ENCODE measurements at regions not wholly inside any gene's neighbourhood (a gene's known extent, or its start where the extent isn't known, plus 50 kb on each side); places are given as distances from the start of the nearest gene placed in this dataset.

DNA sequence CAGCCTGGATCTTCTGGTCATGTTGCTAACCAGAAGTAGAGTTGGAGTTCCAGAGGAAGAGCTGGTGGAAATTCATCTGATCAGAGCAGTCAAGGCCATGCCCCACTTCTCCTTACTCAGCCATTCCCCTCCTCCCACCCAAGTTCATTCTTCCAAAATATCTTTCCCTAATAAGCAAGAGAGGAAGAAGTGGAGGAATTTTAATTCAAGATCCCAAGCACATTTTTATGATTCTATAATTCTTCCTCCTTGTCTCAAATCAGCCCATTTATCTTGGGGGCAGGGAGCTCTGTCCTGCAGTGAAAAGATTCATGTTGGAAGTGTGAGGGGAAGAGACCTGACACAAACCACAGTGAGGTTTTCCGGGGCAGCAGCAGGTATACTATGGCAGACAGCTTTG lies 85.0 kb upstream of the GALNT15 start:
- TF ChIP-seq SUZ12 (IDR thresholded peaks at IDR 0.05; ENCODE audit: extremely low read depth, insufficient read depth, insufficient read length), result no peak
- no peak for TF ChIP-seq ZNF274 (IDR thresholded peaks at IDR 0.05; ENCODE audit: low read depth, low read length)
- no peak for TF ChIP-seq YY1 (IDR thresholded peaks at IDR 0.05; ENCODE audit: insufficient read depth, insufficient read length)

DNA sequence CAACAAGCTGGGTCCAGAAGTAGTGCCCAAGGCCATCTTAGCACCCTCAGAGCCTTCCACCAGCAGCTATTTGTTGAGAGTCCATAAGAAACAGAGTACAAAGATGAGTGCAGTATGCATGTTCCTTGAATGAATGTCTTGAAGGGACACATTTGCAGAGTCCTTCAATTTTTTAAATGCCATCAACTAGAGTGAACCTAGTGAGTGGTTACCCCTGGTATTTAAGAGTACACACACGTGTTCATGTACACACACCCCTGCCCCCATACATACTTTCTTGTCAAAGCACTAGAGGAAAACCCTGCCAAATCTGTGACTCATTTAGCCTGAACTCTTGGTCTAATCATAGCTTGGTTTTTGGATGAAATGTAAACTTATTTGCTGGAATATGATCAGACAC lies 84.5 kb upstream of the GALNT15 start:
- no peak overlapping the region for H3K9ac ChIP-seq (ENCODE audit: insufficient read length, low read depth)
- H3K9me3 ChIP-seq (ENCODE audit: insufficient read depth, low read length), result no peaks in the 10 kb centered on the region
- DNase-seq (ENCODE audit: low read depth, low spot score), result no peak
- TF ChIP-seq SUZ12 (IDR thresholded peaks at IDR 0.05; ENCODE audit: extremely low read depth, insufficient read depth, insufficient read length) (no peak), YY1 (IDR thresholded peaks at IDR 0.05; ENCODE audit: insufficient read depth, insufficient read length) (no peak), ZNF274 (IDR thresholded peaks at IDR 0.05; ENCODE audit: low read depth, low read length) (no peak)
- H3K4me3 ChIP-seq (ENCODE audit: insufficient read length, low read depth), result no peak overlapping the region
- H3K4me1 ChIP-seq (ENCODE audit: insufficient read depth, insufficient read length), result no peaks in the 10 kb centered on the region
- H3K27me3 ChIP-seq (ENCODE audit: insufficient read depth, insufficient read length), result no peaks in the 10 kb centered on the region
- H3K36me3 ChIP-seq (ENCODE audit: insufficient read depth, insufficient read length, low read length), result no peaks in the 10 kb centered on the region

More for the DNA sequence above, 85.0 kb upstream of the GALNT15 start:
- Histone ChIP-seq H3K4me3 (ENCODE audit: insufficient read length, low read depth) (no peak overlapping the region), H3K9me3 (ENCODE audit: insufficient read depth, low read length) (no peaks in the 10 kb centered on the region), H3K4me1 (ENCODE audit: insufficient read depth, insufficient read length) (no peaks in the 10 kb centered on the region), H3K36me3 (ENCODE audit: insufficient read depth, insufficient read length, low read length) (no peaks in the 10 kb centered on the region), H3K27me3 (ENCODE audit: insufficient read depth, insufficient read length) (no peaks in the 10 kb centered on the region), H3K9ac (ENCODE audit: insufficient read length, low read depth) (no peak overlapping the region)
- no peak for DNase-seq (ENCODE audit: low read depth, low spot score)

DNA sequence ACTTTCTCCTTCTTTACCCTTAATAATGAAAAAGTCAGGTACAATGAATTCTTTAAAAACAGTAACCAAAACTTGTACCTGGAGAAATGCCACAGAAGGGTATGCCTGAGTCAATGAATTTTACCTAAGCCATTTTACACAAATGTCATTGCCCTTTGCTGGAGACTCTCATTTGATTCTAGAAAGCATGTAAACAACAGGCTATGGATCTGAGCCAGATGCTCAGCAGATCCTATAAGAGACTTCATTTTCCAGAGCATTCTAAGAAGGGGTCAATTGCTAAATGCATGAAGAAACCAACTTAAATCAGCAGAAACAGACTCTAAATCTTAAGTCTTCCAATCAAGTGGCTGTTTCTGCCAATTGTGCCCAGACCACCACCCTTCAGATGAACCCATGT lies 83.8 kb upstream of the GALNT15 start:
- DNase-seq (ENCODE audit: low read depth, low spot score), result no peak
- Histone ChIP-seq H3K4me3 (ENCODE audit: insufficient read length, low read depth) (no peak overlapping the region), H3K9ac (ENCODE audit: insufficient read length, low read depth) (no peak overlapping the region), H3K27me3 (ENCODE audit: insufficient read depth, insufficient read length) (no peaks in the 10 kb centered on the region), H3K36me3 (ENCODE audit: insufficient read depth, insufficient read length, low read length) (no peaks in the 10 kb centered on the region), H3K4me1 (ENCODE audit: insufficient read depth, insufficient read length) (no peaks in the 10 kb centered on the region), H3K9me3 (ENCODE audit: insufficient read depth, low read length) (no peaks in the 10 kb centered on the region)
- no peak for TF ChIP-seq ZNF274 (IDR thresholded peaks at IDR 0.05; ENCODE audit: low read depth, low read length)

DNA sequence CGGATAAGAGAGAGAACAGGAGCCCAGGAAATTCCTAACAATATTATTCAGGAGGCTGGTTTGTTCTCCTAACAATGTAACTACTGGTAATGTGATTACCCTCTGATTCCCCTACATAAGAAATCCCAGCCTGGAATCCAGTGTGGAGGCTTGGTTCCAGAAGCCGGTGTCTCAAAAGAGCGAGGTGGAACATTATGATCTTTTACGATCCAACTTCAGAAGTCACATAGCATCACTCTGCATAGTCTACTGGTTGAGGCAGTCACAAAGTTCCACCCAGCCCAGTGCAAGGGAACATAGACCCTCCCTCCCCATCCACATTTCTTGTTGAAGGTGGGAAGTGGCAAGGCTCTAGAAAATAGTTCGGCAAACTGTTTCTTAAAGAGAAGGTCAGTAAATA lies 81.6 kb upstream of the GALNT15 start:
- Histone ChIP-seq H3K4me1 (ENCODE audit: insufficient read depth, insufficient read length) (no peaks in the 10 kb centered on the region), H3K9me3 (ENCODE audit: insufficient read depth, low read length) (no peaks in the 10 kb centered on the region), H3K36me3 (ENCODE audit: insufficient read depth, insufficient read length, low read length) (no peaks in the 10 kb centered on the region), H3K4me3 (ENCODE audit: insufficient read length, low read depth) (no peak overlapping the region), H3K9ac (ENCODE audit: insufficient read length, low read depth) (no peak overlapping the region), H3K27me3 (ENCODE audit: insufficient read depth, insufficient read length) (no peaks in the 10 kb centered on the region)
- TF ChIP-seq SUZ12 (IDR thresholded peaks at IDR 0.05; ENCODE audit: extremely low read depth, insufficient read depth, insufficient read length) (no peak), YY1 (IDR thresholded peaks at IDR 0.05; ENCODE audit: insufficient read depth, insufficient read length) (no peak), ZNF274 (IDR thresholded peaks at IDR 0.05; ENCODE audit: low read depth, low read length) (no peak)
- DNase-seq (ENCODE audit: low read depth, low spot score), result no peak

DNA sequence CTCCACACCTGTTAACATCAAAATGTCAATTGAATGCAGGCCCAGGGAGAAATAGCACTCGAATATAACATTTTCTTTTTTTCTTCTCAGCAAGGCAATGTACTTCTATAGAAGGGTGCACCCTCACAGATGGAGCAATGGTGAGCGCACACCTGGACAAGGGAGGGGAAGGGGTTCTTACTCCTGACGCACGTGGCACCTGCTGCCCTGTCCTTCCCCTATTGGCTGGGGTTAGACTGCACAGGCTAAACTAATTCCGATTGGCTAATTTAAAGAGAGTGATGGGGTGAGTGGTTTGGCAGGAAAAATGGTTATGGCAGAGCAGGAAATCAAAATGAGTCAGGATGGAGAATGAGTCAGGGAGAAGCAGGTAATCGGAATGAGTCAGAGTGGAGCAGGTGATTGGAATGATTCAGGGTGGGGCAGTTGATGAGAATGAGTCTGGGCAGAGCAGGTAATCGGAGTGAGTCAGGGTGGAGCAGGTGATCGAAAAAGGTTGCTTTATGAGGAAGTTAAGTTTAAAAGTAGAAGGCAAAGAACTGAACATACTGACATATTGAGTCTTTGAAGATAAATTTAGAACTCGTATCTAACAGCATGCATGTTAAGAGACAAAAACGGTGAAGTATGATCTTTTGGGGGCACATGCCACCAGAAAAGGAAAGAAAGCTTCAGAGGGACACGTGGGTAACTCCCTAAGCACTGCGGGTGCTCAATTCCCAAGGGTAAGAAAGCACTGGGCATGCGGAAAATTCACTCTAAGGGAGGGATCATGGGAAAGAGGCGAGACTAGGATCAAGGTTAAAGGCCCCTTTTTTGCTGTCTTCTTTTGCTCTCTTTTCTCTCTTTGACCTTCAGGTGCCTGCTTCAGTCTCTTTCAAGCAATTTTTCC lies 72.9 kb upstream of the GALNT15 start:
- Histone ChIP-seq H3K9ac (ENCODE audit: insufficient read length, low read depth) (no peak overlapping the region), H3K4me1 (ENCODE audit: insufficient read depth, insufficient read length) (no peaks in the 10 kb centered on the region), H3K4me3 (ENCODE audit: insufficient read length, low read depth) (no peak overlapping the region), H3K9me3 (ENCODE audit: insufficient read depth, low read length) (no peaks in the 10 kb centered on the region), H3K27me3 (ENCODE audit: insufficient read depth, insufficient read length) (no peaks in the 10 kb centered on the region), H3K36me3 (ENCODE audit: insufficient read depth, insufficient read length, low read length) (no peaks in the 10 kb centered on the region)
- DNase-seq (ENCODE audit: low read depth, low spot score), result no peak
- TF ChIP-seq YY1 (IDR thresholded peaks at IDR 0.05; ENCODE audit: insufficient read depth, insufficient read length) (no peak), SUZ12 (IDR thresholded peaks at IDR 0.05; ENCODE audit: extremely low read depth, insufficient read depth, insufficient read length) (no peak), ZNF274 (IDR thresholded peaks at IDR 0.05; ENCODE audit: low read depth, low read length) (no peak)

DNA sequence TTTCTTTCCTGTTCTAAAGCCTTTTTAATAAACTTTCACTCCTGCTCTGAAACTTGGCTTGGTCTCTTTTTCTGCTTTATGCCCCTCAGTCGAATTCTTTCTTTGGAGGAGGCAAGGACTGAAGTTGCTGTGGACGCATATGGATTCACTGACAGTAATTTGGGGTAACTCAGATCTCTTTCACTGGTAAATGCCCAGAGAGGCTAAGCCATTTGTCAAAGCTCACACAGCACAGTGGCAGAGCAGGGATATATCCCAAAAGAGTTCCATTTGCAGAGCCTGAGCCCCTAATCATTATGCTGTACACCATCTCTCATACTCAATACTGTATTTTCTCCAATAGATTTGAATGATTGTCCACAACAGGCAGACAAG lies 72.3 kb upstream of the GALNT15 start:
- Histone ChIP-seq H3K4me3 (ENCODE audit: insufficient read length, low read depth) (no peak overlapping the region), H3K27me3 (ENCODE audit: insufficient read depth, insufficient read length) (no peaks in the 10 kb centered on the region), H3K9me3 (ENCODE audit: insufficient read depth, low read length) (no peaks in the 10 kb centered on the region), H3K4me1 (ENCODE audit: insufficient read depth, insufficient read length) (no peaks in the 10 kb centered on the region), H3K9ac (ENCODE audit: insufficient read length, low read depth) (no peak overlapping the region), H3K36me3 (ENCODE audit: insufficient read depth, insufficient read length, low read length) (no peaks in the 10 kb centered on the region)
- no peak for DNase-seq (ENCODE audit: low read depth, low spot score)
- TF ChIP-seq SUZ12 (IDR thresholded peaks at IDR 0.05; ENCODE audit: extremely low read depth, insufficient read depth, insufficient read length), result no peak
- TF ChIP-seq YY1 (IDR thresholded peaks at IDR 0.05; ENCODE audit: insufficient read depth, insufficient read length), result no peak
- no peak for TF ChIP-seq ZNF274 (IDR thresholded peaks at IDR 0.05; ENCODE audit: low read depth, low read length)

DNA sequence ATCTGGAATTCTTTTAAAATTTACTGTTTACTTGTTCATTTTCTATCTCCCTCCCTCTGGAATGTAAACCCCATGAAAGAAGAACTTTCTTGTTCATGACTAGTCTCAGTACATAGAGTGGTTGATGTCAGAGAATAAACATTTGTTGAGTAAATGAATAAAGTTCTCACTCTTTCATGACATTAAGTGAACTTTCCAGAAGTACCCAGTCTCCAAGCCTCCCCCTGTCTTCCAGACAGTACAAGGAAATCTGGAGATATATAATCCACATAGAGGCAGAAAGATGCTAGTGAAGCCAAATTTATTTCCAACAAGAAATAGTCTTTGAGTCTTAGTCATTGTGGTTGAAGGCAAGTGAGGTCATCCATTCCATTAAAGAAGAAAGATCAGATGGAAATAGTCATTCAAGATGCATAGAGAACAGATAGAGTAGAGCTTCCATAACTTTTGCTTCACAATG lies 71.5 kb upstream of the GALNT15 start:
- TF ChIP-seq YY1 (IDR thresholded peaks at IDR 0.05; ENCODE audit: insufficient read depth, insufficient read length) (no peak), ZNF274 (IDR thresholded peaks at IDR 0.05; ENCODE audit: low read depth, low read length) (no peak), SUZ12 (IDR thresholded peaks at IDR 0.05; ENCODE audit: extremely low read depth, insufficient read depth, insufficient read length) (no peak)
- no peak for DNase-seq (ENCODE audit: low read depth, low spot score)
- no peaks in the 10 kb centered on the region for H3K27me3 ChIP-seq (ENCODE audit: insufficient read depth, insufficient read length)
- H3K36me3 ChIP-seq (ENCODE audit: insufficient read depth, insufficient read length, low read length), result no peaks in the 10 kb centered on the region
- H3K4me1 ChIP-seq (ENCODE audit: insufficient read depth, insufficient read length), result no peaks in the 10 kb centered on the region
- H3K9ac ChIP-seq (ENCODE audit: insufficient read length, low read depth), result no peak overlapping the region
- no peak overlapping the region for H3K4me3 ChIP-seq (ENCODE audit: insufficient read length, low read depth)
- no peaks in the 10 kb centered on the region for H3K9me3 ChIP-seq (ENCODE audit: insufficient read depth, low read length)
